ENCODE measurements at regions not wholly inside any gene's neighbourhood (a gene's known extent, or its start where the extent isn't known, plus 50 kb on each side); places are given as distances from the start of the nearest gene placed in this dataset.

- ATAC-seq, result no peak
- POLR2A ChIA-PET, result no interaction called here
These were observed 436.5 kb upstream of the MGMT start for GRCh38 chr10:129030603-129030895.

GRCh38 chr10:129030996-129031843 is 435.8 kb upstream of the MGMT start:
- peaks cover 12% of the 10 kb centered on the region for H3K27me3 Mint-ChIP-seq (ENCODE audit: low read depth)
- no peaks in the 10 kb centered on the region for H3K9me3 Mint-ChIP-seq (ENCODE audit: insufficient read depth)
- ATAC-seq, result peak; percentile 65
- peak; percentile 65 for DNase-seq
- H3K27ac Mint-ChIP-seq, result no peak overlapping the region
- no peaks in the 10 kb centered on the region for H3K36me3 Mint-ChIP-seq (ENCODE audit: low read depth)
- ChIA-PET POLR2A (no interaction called here), CTCF (interaction anchor here (0.9 to 2.7 kb wide), 10 partner anchors 12 to 822 kb away, joined by 3 to 20 read pairs (median 4); no protein-coding TSS in a partner anchor)
- no peak overlapping the region for H3K4me3 Mint-ChIP-seq
- peaks cover 34% of the 10 kb centered on the region for H3K4me1 Mint-ChIP-seq (ENCODE audit: low read depth)

More at GRCh38 chr10:129030603-129030895, 436.5 kb upstream of the MGMT start:
- Mint-ChIP-seq H3K36me3 (ENCODE audit: low read depth) (no peaks in the 10 kb centered on the region), H3K4me3 (no peak overlapping the region), H3K9me3 (ENCODE audit: insufficient read depth) (no peaks in the 10 kb centered on the region), H3K4me1 (ENCODE audit: low read depth) (peaks cover 28% of the 10 kb centered on the region), H3K27ac (no peak overlapping the region), H3K27me3 (ENCODE audit: low read depth) (peaks cover 12% of the 10 kb centered on the region)
- CTCF ChIA-PET, result interaction anchor here (0.6 to 2.7 kb wide), 6 partner anchors 26 to 1283 kb away, joined by 3 to 20 read pairs (median 5); no protein-coding TSS in a partner anchor
- no peak for DNase-seq

- H3K27me3 Mint-ChIP-seq (ENCODE audit: low read depth), result peaks cover 12% of the 10 kb centered on the region
- ATAC-seq (no peak), DNase-seq (no peak)
- no peak overlapping the region for H3K27ac Mint-ChIP-seq
- ChIA-PET POLR2A (no interaction called here), CTCF (interaction anchor here (0.9 to 2.7 kb wide), 10 partner anchors 11 to 821 kb away, joined by 3 to 20 read pairs (median 4); no protein-coding TSS in a partner anchor)
- no peaks in the 10 kb centered on the region for H3K36me3 Mint-ChIP-seq (ENCODE audit: low read depth)
- no peaks in the 10 kb centered on the region for H3K9me3 Mint-ChIP-seq (ENCODE audit: insufficient read depth)
- H3K4me1 Mint-ChIP-seq (ENCODE audit: low read depth), result peaks cover 38% of the 10 kb centered on the region
- H3K4me3 Mint-ChIP-seq, result no peak overlapping the region
These were observed 435.2 kb upstream of the MGMT start for GRCh38 chr10:129031844-129032150.

- no peak overlapping the region for H3K27ac Mint-ChIP-seq
- DNase-seq (no peak), ATAC-seq (no peak)
- peaks cover 12% of the 10 kb centered on the region for H3K27me3 Mint-ChIP-seq (ENCODE audit: low read depth)
- POLR2A ChIA-PET, result no interaction called here
- no peaks in the 10 kb centered on the region for H3K36me3 Mint-ChIP-seq (ENCODE audit: low read depth)
- peaks cover 44% of the 10 kb centered on the region for H3K4me1 Mint-ChIP-seq (ENCODE audit: low read depth)
- H3K4me3 Mint-ChIP-seq, result no peak overlapping the region
- CTCF ChIA-PET, result interaction anchor here (0.9 to 2.7 kb wide), 8 partner anchors 11 to 820 kb away, joined by 3 to 20 read pairs (median 7); no protein-coding TSS in a partner anchor
- no peaks in the 10 kb centered on the region for H3K9me3 Mint-ChIP-seq (ENCODE audit: insufficient read depth)
These were observed 434.4 kb upstream of the MGMT start for GRCh38 chr10:129032372-129033313.

DNA sequence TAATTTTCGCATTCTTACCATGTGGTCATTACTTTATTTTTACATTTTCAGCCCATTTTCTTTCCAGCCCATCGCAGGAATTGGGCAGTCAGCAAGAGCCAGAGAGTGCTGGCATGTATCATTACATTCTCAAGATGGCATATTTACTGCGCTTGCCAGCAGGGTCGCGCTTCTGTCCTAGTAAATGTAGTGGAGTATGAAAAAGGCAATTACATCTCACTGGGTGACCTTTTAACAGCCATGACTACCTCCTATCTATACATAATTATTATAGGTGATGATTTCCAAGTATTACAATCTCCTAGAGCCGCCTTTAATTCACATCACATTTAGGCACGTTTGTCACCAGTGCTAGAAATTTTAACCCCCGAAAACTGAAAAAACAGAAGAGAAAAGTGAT is 433.7 kb upstream of the MGMT start:
- Mint-ChIP-seq H3K27ac (no peak overlapping the region), H3K4me1 (ENCODE audit: low read depth) (peaks cover 51% of the 10 kb centered on the region), H3K4me3 (no peak overlapping the region), H3K36me3 (ENCODE audit: low read depth) (no peaks in the 10 kb centered on the region), H3K27me3 (ENCODE audit: low read depth) (peaks cover 14% of the 10 kb centered on the region), H3K9me3 (ENCODE audit: insufficient read depth) (no peaks in the 10 kb centered on the region)
- ChIA-PET POLR2A (no interaction called here), CTCF (interaction anchor here (2.3 kb wide), 1 partner anchor 299 kb away, joined by 13 read pairs; no protein-coding TSS in a partner anchor)
- DNase-seq (no peak), ATAC-seq (no peak)

DNA sequence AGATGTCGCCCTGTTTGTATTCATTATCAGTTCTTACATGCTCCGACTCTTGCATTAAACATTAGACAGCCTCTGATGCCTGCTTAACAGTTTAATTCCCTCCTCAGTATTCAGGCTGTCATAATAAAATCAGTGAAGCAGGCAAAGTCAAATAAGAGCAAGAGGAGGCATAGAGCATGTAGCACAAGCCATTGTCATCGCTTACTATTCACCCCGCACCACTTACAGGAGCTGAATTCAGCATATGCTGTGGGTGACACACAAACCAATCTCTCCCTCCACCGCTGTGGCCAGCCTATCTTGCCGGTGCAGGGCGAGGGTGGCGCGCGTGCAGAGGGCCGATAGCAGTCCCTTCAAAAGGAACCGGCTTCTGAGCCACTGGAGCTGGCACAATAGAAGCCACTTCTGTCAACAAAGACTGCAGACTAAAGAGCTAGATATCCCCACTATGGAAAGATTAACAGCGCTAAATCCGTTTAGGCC is 433.2 kb upstream of the MGMT start:
- CTCF ChIA-PET, result interaction anchor here (0.7 to 2.3 kb wide), 2 partner anchors 298 to 1094 kb away, joined by 3 to 13 read pairs; no protein-coding TSS in a partner anchor
- POLR2A ChIA-PET, result no interaction called here
- peaks cover 19% of the 10 kb centered on the region for H3K27me3 Mint-ChIP-seq (ENCODE audit: low read depth)
- no peaks in the 10 kb centered on the region for H3K9me3 Mint-ChIP-seq (ENCODE audit: insufficient read depth)
- DNase-seq, result no peak
- H3K27ac Mint-ChIP-seq, result no peak overlapping the region
- no peaks in the 10 kb centered on the region for H3K36me3 Mint-ChIP-seq (ENCODE audit: low read depth)
- no peak for ATAC-seq
- peaks cover 56% of the 10 kb centered on the region for H3K4me1 Mint-ChIP-seq (ENCODE audit: low read depth)
- H3K4me3 Mint-ChIP-seq, result no peak overlapping the region

DNA sequence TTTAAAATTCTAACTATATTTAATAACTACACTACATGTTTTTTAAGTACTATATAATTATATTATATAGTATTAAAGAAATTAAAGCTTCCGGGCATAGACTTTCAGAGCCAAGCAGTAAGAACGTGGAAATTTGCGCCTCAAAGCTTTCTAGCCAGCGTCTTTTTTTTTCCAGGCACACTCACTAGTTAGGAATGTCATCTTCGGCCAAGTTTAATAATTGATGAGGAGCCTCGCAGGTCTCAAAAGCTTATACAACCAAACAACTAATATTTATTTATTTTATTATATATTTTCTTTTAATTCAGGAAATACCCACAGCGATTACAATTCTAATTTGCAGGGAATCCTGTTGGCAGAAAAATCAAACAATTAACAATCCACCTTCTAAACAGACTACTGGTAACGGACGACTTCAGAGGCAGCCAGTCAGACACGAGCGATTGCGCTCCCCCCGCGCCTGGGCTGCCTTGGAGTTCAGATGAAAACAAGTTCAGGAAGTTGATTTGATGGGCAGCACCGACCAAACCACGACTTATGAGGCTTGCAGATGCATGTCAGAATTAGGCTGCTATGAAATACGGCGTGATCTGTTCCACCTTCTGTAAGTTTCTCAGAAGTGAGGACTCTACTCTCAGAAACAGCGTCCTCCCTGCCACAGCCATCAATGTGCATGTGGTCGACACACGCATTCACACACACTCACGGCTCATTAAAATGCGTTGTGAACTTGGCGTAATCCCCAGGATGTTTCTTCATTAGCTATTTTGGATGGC is 431.8 kb upstream of the MGMT start:
- Mint-ChIP-seq H3K4me1 (ENCODE audit: low read depth) (peaks cover 57% of the 10 kb centered on the region), H3K27ac (peak overlapping the region; percentile 89), H3K27me3 (ENCODE audit: low read depth) (peaks cover 21% of the 10 kb centered on the region), H3K9me3 (ENCODE audit: insufficient read depth) (no peaks in the 10 kb centered on the region), H3K36me3 (ENCODE audit: low read depth) (no peaks in the 10 kb centered on the region), H3K4me3 (peak overlapping the region; percentile 67)
- POLR2A ChIA-PET, result no interaction called here
- peak; percentile 84 for ATAC-seq
- peak; percentile 82 for DNase-seq
- CTCF ChIA-PET, result interaction anchor here (0.7 to 2.3 kb wide), 3 partner anchors 297 to 298 kb away, joined by 3 to 13 read pairs (median 9); no protein-coding TSS in a partner anchor

DNA sequence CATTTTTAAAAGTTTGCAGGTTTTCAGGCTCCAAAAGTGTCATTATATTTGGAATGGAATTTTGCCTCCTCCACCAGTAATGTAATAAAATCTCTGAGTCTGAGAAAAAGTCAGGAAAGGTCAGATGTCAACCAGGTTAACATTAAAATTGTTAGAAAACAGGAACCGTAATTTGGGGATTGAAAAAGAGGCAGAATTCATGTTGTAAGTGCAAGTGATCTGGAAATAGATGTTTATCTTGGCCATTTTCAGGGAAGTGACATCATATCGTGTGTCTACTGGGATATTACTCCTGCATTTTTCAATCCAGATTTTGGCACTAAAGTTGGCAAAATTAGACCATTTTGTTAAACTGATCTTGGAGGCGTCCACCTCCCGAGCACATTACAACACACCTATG is 428.5 kb upstream of the MGMT start:
- Mint-ChIP-seq H3K9me3 (ENCODE audit: insufficient read depth) (no peaks in the 10 kb centered on the region), H3K4me1 (ENCODE audit: low read depth) (peaks cover 55% of the 10 kb centered on the region), H3K27me3 (ENCODE audit: low read depth) (peaks cover 28% of the 10 kb centered on the region), H3K27ac (no peak overlapping the region), H3K4me3 (no peak overlapping the region), H3K36me3 (ENCODE audit: low read depth) (no peaks in the 10 kb centered on the region)
- DNase-seq (no peak), ATAC-seq (no peak)
- ChIA-PET POLR2A (no interaction called here), CTCF (no interaction called here)

GRCh38 chr10:129039406-129040370 is 427.4 kb upstream of the MGMT start:
- H3K4me1 Mint-ChIP-seq (ENCODE audit: low read depth), result peaks cover 45% of the 10 kb centered on the region
- CTCF ChIA-PET, result no interaction called here
- H3K36me3 Mint-ChIP-seq (ENCODE audit: low read depth), result no peaks in the 10 kb centered on the region
- peaks cover 26% of the 10 kb centered on the region for H3K27me3 Mint-ChIP-seq (ENCODE audit: low read depth)
- H3K9me3 Mint-ChIP-seq (ENCODE audit: insufficient read depth), result no peaks in the 10 kb centered on the region
- POLR2A ChIA-PET, result no interaction called here
- no peak for ATAC-seq
- no peak overlapping the region for H3K27ac Mint-ChIP-seq
- no peak overlapping the region for H3K4me3 Mint-ChIP-seq
- DNase-seq, result no peak

GRCh38 chr10:129040377-129040776 is 426.7 kb upstream of the MGMT start:
- ChIA-PET CTCF (interaction anchor here (0.8 kb wide), 1 partner anchor 291 kb away, joined by 3 read pairs; no protein-coding TSS in a partner anchor), POLR2A (no interaction called here)
- no peaks in the 10 kb centered on the region for H3K36me3 Mint-ChIP-seq (ENCODE audit: low read depth)
- H3K4me3 Mint-ChIP-seq, result no peak overlapping the region
- H3K4me1 Mint-ChIP-seq (ENCODE audit: low read depth), result peaks cover 42% of the 10 kb centered on the region
- ATAC-seq, result no peak
- peaks cover 24% of the 10 kb centered on the region for H3K27me3 Mint-ChIP-seq (ENCODE audit: low read depth)
- H3K27ac Mint-ChIP-seq, result no peak overlapping the region
- H3K9me3 Mint-ChIP-seq (ENCODE audit: insufficient read depth), result no peaks in the 10 kb centered on the region
- no peak for DNase-seq
